ENCODE measurements at regions not wholly inside any gene's neighbourhood (a gene's known extent, or its start where the extent isn't known, plus 50 kb on each side); places are given as distances from the start of the nearest gene placed in this dataset.

DNA sequence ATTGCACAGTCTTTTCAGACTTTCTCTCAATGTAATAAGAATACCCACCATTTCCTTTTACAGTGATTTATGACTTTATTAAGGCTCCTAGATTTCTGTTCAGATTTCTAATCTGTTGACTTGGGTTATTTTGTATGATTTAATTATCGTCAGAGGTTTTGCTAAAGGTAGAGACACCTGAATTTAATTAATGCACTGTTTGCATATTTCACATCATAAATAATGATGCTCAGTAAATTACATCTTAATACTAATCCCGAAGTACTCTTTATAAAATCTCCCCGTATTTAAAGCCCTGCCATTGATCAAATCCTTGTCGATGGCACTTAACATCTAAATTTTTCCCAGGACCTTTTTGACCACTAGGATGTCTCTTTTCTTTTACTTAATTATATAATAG is 399.9 kb downstream of the MEIS1 start:
- TF ChIP-seq, protein P1, sequence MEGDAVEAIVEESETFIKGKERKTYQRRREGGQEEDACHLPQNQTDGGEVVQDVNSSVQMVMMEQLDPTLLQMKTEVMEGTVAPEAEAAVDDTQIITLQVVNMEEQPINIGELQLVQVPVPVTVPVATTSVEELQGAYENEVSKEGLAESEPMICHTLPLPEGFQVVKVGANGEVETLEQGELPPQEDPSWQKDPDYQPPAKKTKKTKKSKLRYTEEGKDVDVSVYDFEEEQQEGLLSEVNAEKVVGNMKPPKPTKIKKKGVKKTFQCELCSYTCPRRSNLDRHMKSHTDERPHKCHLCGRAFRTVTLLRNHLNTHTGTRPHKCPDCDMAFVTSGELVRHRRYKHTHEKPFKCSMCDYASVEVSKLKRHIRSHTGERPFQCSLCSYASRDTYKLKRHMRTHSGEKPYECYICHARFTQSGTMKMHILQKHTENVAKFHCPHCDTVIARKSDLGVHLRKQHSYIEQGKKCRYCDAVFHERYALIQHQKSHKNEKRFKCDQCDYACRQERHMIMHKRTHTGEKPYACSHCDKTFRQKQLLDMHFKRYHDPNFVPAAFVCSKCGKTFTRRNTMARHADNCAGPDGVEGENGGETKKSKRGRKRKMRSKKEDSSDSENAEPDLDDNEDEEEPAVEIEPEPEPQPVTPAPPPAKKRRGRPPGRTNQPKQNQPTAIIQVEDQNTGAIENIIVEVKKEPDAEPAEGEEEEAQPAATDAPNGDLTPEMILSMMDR (conservative IDR thresholded peaks at IDR 0.05; ENCODE audit: low read depth, low read length), result no peak
- TF ChIP-seq POLR2A (IDR thresholded peaks at IDR 0.05; ENCODE audit: low read depth, low read length) (no peak), BHLHE40 (IDR thresholded peaks at IDR 0.05; ENCODE audit: low read depth, low read length) (no peak), RFX5 (IDR thresholded peaks at IDR 0.05; ENCODE audit: low read depth, low read length) (no peak), MAZ (IDR thresholded peaks at IDR 0.05; ENCODE audit: borderline replicate concordance, low read depth, low read length) (no peak), SMC3 (IDR thresholded peaks at IDR 0.05; ENCODE audit: low read depth, low read length) (no peak), NFE2L2 (IDR thresholded peaks at IDR 0.05; ENCODE audit: low read depth, low read length) (no peak), RAD21 (IDR thresholded peaks at IDR 0.05; ENCODE audit: low read length) (no peak)

Data from IMR-90 (cell line).